Keratinocyte (primary cell): ENCODE measurements at regions not wholly inside any gene's neighbourhood (a gene's known extent, or its start where the extent isn't known, plus 50 kb on each side); places are given as distances from the start of the nearest gene placed in this dataset.

Source experiments
- DNase-seq: peaks from one replicate; pipeline ENCODE4 v3.0.0-alpha.2; 2011; ENCODE audit warnings: low read depth, missing footprints, low spot score
- FAIRE-seq: peaks from 2 replicates; lab custom pipeline; 2011; peaks lifted over from hg19 to GRCh38; lab: Jason Lieb, UNC
- H2AFZ ChIP-seq: 2 replicates; pipeline ENCODE4 v1.6.0; 2012; ENCODE audit warnings: low read length, control low read depth, inconsistent platforms; ENCODE audit not compliant: control insufficient read depth
- H3K27ac ChIP-seq: 2 replicates; pipeline ENCODE4 v1.5.1; 2011; ENCODE audit warnings: low read length; ENCODE audit not compliant: control insufficient read depth, insufficient read depth
- H3K27me3 ChIP-seq: 3 replicates; pipeline ENCODE4 v1.6.0; 2011; ENCODE audit warnings: low read length; ENCODE audit not compliant: control insufficient read depth, insufficient read depth; ENCODE audit errors: extremely low read depth
- H3K36me3 ChIP-seq, 2 experiments: 2 replicates in 1 of 2; 3 replicates in 1 of 2; pipeline ENCODE4 v1.5.1; 2011; ENCODE audit warnings: low read length in 2 of 2, mild to moderate bottlenecking in 1 of 2; ENCODE audit not compliant: control insufficient read depth in 2 of 2, insufficient read depth in 2 of 2; ENCODE audit errors: extremely low read depth in 1 of 2
- H3K4me1 ChIP-seq: 3 replicates; pipeline ENCODE4 v1.5.1; 2011; ENCODE audit warnings: low read length; ENCODE audit not compliant: control insufficient read depth, insufficient read depth; ENCODE audit errors: extremely low read depth
- H3K4me2 ChIP-seq: 3 replicates; pipeline ENCODE4 v1.6.0; 2011; ENCODE audit warnings: low read depth, low read length; ENCODE audit not compliant: control insufficient read depth, insufficient read depth; ENCODE audit errors: extremely low read depth
- H3K4me3 ChIP-seq, 3 experiments: fragments of 200-600 bp in 1 of 3; sonication (generic) in 1 of 3; 2 replicates in 2 of 3; 3 replicates in 1 of 3; pipeline ENCODE4 v1.5.1; 2011 to 2016; ENCODE audit warnings: low read length in 3 of 3, mild to moderate bottlenecking in 3 of 3, control low read depth in 2 of 3, inconsistent platforms in 1 of 3, low read depth in 1 of 3, mixed read lengths in 1 of 3, mixed run types in 1 of 3, moderate library complexity in 1 of 3; ENCODE audit not compliant: control insufficient read depth in 2 of 3, insufficient read depth in 2 of 3; ENCODE audit errors: extremely low read depth in 1 of 3
- H3K79me2 ChIP-seq: 2 replicates; pipeline ENCODE4 v1.6.0; 2012; ENCODE audit warnings: low read length; ENCODE audit not compliant: control insufficient read depth, insufficient read depth
- H3K9ac ChIP-seq: 3 replicates; pipeline ENCODE4 v1.6.0; 2011; ENCODE audit warnings: low read length; ENCODE audit not compliant: control insufficient read depth, insufficient read depth; ENCODE audit errors: extremely low read depth
- H3K9me1 ChIP-seq: 3 replicates; pipeline ENCODE4 v1.6.0; 2011; ENCODE audit warnings: low read length; ENCODE audit not compliant: control insufficient read depth, insufficient read depth; ENCODE audit errors: extremely low read depth
- H3K9me3 ChIP-seq: 2 replicates; pipeline ENCODE4 v1.5.1; 2012; ENCODE audit warnings: low read depth, low read length; ENCODE audit not compliant: control insufficient read depth
- H4K20me1 ChIP-seq: 3 replicates; pipeline ENCODE4 v1.6.0; 2011; ENCODE audit warnings: low read length; ENCODE audit not compliant: control insufficient read depth, insufficient read depth; ENCODE audit errors: extremely low read depth
- EZH2 ChIP-seq: IDR thresholded peaks from one replicate; pipeline ENCODE4 v1.6.1; 2012; ENCODE audit warnings: inconsistent platforms, mild to moderate bottlenecking, low read length, moderate library complexity
- dilution Hi-C: fragments of 300-500 bp; cut with MboI; formaldehyde crosslinking; loops from one replicate; pipeline ENCODE4 v1.7.0; 2020; ENCODE audit warnings: low sequenced_read_pairs; ENCODE audit not compliant: extremely low pct_ligation_motif_present
- TF ChIP-seq, protein P1 (sequence below), 3 experiments: IDR thresholded peaks in 1 of 3; conservative IDR thresholded peaks in 1 of 3; optimal IDR thresholded peaks in 1 of 3; 2 replicates in 2 of 3; 3 replicates in 1 of 3; pipeline versions ENCODE3 to v1.5.1; 2011; ENCODE audit warnings: low read length in 3 of 3, mild to moderate bottlenecking in 3 of 3, moderate library complexity in 2 of 3, control low read depth in 1 of 3, inconsistent platforms in 1 of 3; ENCODE audit not compliant: insufficient read depth in 2 of 3; ENCODE audit errors: extremely low read depth in 1 of 3

DNA sequence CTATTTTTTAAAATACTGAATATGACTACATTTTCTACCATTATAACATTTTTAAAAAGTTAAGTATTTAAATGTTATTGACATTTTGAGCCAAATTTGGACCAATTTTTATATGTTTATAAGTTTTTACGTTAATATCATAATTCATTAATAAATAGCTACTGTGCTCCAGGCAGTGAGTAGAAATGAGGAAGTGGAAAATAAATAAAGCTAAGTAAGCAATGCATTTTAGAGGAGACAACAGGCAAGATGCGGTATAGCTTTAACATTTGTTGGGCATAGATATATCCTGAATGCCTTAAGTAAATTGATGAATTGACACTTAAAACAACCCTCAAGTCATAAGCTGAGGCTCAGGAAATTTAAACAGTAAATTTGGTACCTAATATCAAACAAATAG lies 474.8 kb downstream of the PCDH10 start:
- Histone ChIP-seq H3K36me3 (no peaks in the 10 kb centered on the region), H3K79me2 (no peaks in the 10 kb centered on the region), H3K4me3 (no peak overlapping the region), H2AFZ (no peak overlapping the region), H3K9ac (no peak overlapping the region), H3K27ac (no peak overlapping the region), H4K20me1 (no peaks in the 10 kb centered on the region), H3K27me3 (no peaks in the 10 kb centered on the region), H3K9me3 (no peaks in the 10 kb centered on the region), H3K4me1 (no peaks in the 10 kb centered on the region), H3K4me2 (no peak overlapping the region), H3K9me1 (no peaks in the 10 kb centered on the region)
- FAIRE-seq (no peak), DNase-seq (no peak)
- TF ChIP-seq, protein P1, sequence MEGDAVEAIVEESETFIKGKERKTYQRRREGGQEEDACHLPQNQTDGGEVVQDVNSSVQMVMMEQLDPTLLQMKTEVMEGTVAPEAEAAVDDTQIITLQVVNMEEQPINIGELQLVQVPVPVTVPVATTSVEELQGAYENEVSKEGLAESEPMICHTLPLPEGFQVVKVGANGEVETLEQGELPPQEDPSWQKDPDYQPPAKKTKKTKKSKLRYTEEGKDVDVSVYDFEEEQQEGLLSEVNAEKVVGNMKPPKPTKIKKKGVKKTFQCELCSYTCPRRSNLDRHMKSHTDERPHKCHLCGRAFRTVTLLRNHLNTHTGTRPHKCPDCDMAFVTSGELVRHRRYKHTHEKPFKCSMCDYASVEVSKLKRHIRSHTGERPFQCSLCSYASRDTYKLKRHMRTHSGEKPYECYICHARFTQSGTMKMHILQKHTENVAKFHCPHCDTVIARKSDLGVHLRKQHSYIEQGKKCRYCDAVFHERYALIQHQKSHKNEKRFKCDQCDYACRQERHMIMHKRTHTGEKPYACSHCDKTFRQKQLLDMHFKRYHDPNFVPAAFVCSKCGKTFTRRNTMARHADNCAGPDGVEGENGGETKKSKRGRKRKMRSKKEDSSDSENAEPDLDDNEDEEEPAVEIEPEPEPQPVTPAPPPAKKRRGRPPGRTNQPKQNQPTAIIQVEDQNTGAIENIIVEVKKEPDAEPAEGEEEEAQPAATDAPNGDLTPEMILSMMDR (optimal IDR thresholded peaks at IDR 0.05 in 1 of 3, IDR thresholded peaks at IDR 0.05 in 1 of 3, conservative IDR thresholded peaks at IDR 0.05 in 1 of 3; ENCODE audit: extremely low read depth in 1 of 3, insufficient read depth in 2 of 3, low read length in 3 of 3), result no peak
- no peak for TF ChIP-seq EZH2
- dilution Hi-C loops, result no loop called here

DNA sequence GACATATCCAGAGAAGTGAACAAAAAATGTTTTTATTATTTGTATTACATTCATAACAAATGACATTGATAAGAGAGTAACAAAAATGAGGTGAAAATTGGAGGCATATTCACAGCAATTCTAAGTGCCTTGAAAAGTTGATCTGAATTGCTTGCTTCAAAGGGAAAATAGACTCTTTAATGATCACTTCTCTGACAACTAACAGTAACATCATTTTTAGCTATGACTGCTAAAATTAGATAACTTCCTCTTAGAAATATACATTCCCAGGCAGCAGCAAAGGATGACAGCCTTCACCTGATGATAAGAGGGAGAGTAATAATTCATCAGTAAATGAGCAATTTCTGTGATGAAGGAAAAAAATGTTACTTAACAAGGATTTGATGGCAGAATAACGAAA lies 472.5 kb downstream of the PCDH10 start:
- TF ChIP-seq, protein P1 (optimal IDR thresholded peaks at IDR 0.05 in 1 of 3, IDR thresholded peaks at IDR 0.05 in 1 of 3, conservative IDR thresholded peaks at IDR 0.05 in 1 of 3; ENCODE audit: extremely low read depth in 1 of 3, insufficient read depth in 2 of 3, low read length in 3 of 3), result no peak
- TF ChIP-seq EZH2, result no peak
- FAIRE-seq, result no peak

More for the DNA sequence above, 472.5 kb downstream of the PCDH10 start:
- Histone ChIP-seq H3K27me3 (no peaks in the 10 kb centered on the region), H3K4me3 (no peak overlapping the region), H3K9me3 (no peaks in the 10 kb centered on the region), H3K9me1 (no peaks in the 10 kb centered on the region), H4K20me1 (no peaks in the 10 kb centered on the region), H3K27ac (no peak overlapping the region), H2AFZ (no peak overlapping the region), H3K9ac (no peak overlapping the region), H3K79me2 (no peaks in the 10 kb centered on the region), H3K36me3 (no peaks in the 10 kb centered on the region), H3K4me1 (no peaks in the 10 kb centered on the region), H3K4me2 (no peak overlapping the region)
- no peak for DNase-seq
- dilution Hi-C loops, result no loop called here
